ENCODE measurements at regions not wholly inside any gene's neighbourhood (a gene's known extent, or its start where the extent isn't known, plus 50 kb on each side); places are given as distances from the start of the nearest gene placed in this dataset.

DNA sequence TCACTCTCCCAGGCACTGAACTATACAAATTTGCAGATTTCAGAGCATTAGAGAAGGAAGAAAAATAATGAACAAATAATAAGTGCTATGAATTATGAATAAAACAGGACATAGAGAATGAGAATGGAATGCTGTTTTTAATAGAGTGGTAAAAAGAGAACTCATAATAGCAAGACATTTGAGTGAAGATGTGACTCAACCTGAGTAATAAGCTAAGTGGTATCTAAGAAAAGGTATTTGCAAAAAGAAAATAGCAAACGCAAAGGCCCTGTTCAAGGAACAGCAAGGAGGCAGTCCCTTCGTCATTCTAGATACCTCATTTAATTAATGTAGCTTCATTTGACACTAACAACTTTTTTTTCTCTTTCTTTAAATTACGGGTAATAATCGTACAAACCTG is 1910.0 kb upstream of the TENM3 start:
- no peak for ATAC-seq (ENCODE audit: insufficient read depth, low read depth)

DNA sequence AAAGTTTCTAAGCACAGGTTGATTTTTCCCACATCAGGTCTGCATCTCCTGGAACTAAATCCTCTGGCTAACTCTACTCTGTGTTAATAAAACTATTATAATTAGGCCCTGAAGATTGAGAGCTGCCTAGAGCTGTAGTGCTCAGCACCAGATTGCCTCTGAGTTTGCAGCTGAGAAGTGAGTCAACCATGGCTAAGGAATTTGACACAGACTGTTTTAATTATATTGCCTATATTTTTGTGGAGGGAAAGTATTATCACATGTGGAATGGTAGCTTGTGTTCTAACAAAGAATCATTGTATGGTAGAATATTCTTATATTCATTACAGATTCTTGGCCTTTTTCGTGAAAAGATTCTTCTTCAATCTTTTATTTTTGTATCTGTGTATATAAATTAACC is 1907.6 kb upstream of the TENM3 start:
- H4K20me1 ChIP-seq (ENCODE audit: insufficient read depth, low read length), result no peaks in the 10 kb centered on the region
- no peaks in the 10 kb centered on the region for H3K27me3 ChIP-seq (ENCODE audit: insufficient read depth, low read length, poor library complexity)
- H3K79me2 ChIP-seq (ENCODE audit: insufficient read depth, low read length), result no peaks in the 10 kb centered on the region
- H2AFZ ChIP-seq (ENCODE audit: low read depth, low read length), result no peak overlapping the region
- H3K4me3 ChIP-seq (ENCODE audit: low read depth in 1 of 2, low read length in 2 of 2), result no peak overlapping the region
- ATAC-seq (ENCODE audit: insufficient read depth, low read depth), result no peak
- H3K27ac ChIP-seq (ENCODE audit: low read length), result no peak overlapping the region
- no peak overlapping the region for H3K4me2 ChIP-seq (ENCODE audit: insufficient read depth, low read length)
- no peaks in the 10 kb centered on the region for H3K9me3 ChIP-seq (ENCODE audit: insufficient read depth, low read length, severe bottlenecking)
- TF ChIP-seq, protein P1, sequence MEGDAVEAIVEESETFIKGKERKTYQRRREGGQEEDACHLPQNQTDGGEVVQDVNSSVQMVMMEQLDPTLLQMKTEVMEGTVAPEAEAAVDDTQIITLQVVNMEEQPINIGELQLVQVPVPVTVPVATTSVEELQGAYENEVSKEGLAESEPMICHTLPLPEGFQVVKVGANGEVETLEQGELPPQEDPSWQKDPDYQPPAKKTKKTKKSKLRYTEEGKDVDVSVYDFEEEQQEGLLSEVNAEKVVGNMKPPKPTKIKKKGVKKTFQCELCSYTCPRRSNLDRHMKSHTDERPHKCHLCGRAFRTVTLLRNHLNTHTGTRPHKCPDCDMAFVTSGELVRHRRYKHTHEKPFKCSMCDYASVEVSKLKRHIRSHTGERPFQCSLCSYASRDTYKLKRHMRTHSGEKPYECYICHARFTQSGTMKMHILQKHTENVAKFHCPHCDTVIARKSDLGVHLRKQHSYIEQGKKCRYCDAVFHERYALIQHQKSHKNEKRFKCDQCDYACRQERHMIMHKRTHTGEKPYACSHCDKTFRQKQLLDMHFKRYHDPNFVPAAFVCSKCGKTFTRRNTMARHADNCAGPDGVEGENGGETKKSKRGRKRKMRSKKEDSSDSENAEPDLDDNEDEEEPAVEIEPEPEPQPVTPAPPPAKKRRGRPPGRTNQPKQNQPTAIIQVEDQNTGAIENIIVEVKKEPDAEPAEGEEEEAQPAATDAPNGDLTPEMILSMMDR (IDR thresholded peaks at IDR 0.05; ENCODE audit: borderline replicate concordance, extremely low read depth, low read length, poor library complexity, severe bottlenecking), result no peak
- no peak for TF ChIP-seq EZH2 (IDR thresholded peaks at IDR 0.05; ENCODE audit: borderline replicate concordance, low read depth, low read length, severe bottlenecking)
- no peaks in the 10 kb centered on the region for H3K4me1 ChIP-seq (ENCODE audit: insufficient read depth, low read length)
- DNase-seq, result no peak
- no peaks in the 10 kb centered on the region for H3K36me3 ChIP-seq (ENCODE audit: insufficient read depth, low read length)
- no peak overlapping the region for H3K9ac ChIP-seq (ENCODE audit: low read depth, low read length)

More for the DNA sequence above, 1910.0 kb upstream of the TENM3 start:
- Histone ChIP-seq H3K9ac (ENCODE audit: low read depth, low read length) (no peak overlapping the region), H4K20me1 (ENCODE audit: insufficient read depth, low read length) (no peaks in the 10 kb centered on the region), H3K4me3 (ENCODE audit: low read depth in 1 of 2, low read length in 2 of 2) (no peak overlapping the region), H3K4me1 (ENCODE audit: insufficient read depth, low read length) (no peaks in the 10 kb centered on the region), H3K9me3 (ENCODE audit: insufficient read depth, low read length, severe bottlenecking) (no peaks in the 10 kb centered on the region), H3K4me2 (ENCODE audit: insufficient read depth, low read length) (no peak overlapping the region), H3K27ac (ENCODE audit: low read length) (no peak overlapping the region), H3K36me3 (ENCODE audit: insufficient read depth, low read length) (no peaks in the 10 kb centered on the region), H2AFZ (ENCODE audit: low read depth, low read length) (no peak overlapping the region), H3K27me3 (ENCODE audit: insufficient read depth, low read length, poor library complexity) (no peaks in the 10 kb centered on the region), H3K79me2 (ENCODE audit: insufficient read depth, low read length) (no peaks in the 10 kb centered on the region)
- TF ChIP-seq, protein P1 (IDR thresholded peaks at IDR 0.05; ENCODE audit: borderline replicate concordance, extremely low read depth, low read length, poor library complexity, severe bottlenecking), result no peak
- TF ChIP-seq EZH2 (IDR thresholded peaks at IDR 0.05; ENCODE audit: borderline replicate concordance, low read depth, low read length, severe bottlenecking), result no peak
- DNase-seq, result no peak

DNA sequence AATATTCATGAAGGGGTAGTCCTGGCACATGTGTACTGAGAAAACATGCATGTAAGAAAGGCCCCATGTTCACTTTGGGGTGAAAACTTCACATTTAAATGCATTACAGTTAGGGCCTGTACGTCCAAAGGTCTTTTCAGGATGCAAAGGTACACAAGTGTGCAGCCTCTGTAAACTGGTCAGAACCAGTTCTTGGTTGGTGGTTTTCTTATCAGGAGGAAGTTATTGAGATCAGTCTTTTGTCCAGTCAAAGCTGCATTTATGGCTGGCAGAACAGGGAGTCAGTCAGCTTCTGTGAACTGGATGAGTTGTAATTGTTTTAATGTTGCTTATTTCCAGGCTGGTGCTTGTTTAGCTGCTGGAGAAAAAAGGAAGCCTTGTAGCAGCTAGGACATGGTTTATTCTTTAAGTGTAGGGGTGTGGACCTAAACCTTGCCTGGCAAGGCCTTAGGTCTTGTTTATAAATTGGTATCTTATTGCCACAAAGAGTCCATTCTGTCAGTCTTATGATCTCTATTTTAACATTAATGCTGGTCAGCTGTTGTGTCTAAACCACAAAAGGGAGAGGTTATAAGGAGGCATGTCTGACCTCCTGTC is 1906.6 kb upstream of the TENM3 start:
- TF ChIP-seq, protein P1 (IDR thresholded peaks at IDR 0.05; ENCODE audit: borderline replicate concordance, extremely low read depth, low read length, poor library complexity, severe bottlenecking), result no peak
- TF ChIP-seq EZH2 (IDR thresholded peaks at IDR 0.05; ENCODE audit: borderline replicate concordance, low read depth, low read length, severe bottlenecking), result no peak
- H3K4me2 ChIP-seq (ENCODE audit: insufficient read depth, low read length), result no peak overlapping the region
- DNase-seq (no peak), ATAC-seq (ENCODE audit: insufficient read depth, low read depth) (no peak)
- no peaks in the 10 kb centered on the region for H3K36me3 ChIP-seq (ENCODE audit: insufficient read depth, low read length)
- H3K27ac ChIP-seq (ENCODE audit: low read length), result no peak overlapping the region
- no peak overlapping the region for H3K9ac ChIP-seq (ENCODE audit: low read depth, low read length)
- no peak overlapping the region for H3K4me3 ChIP-seq (ENCODE audit: low read depth in 1 of 2, low read length in 2 of 2)
- H3K9me3 ChIP-seq (ENCODE audit: insufficient read depth, low read length, severe bottlenecking), result no peaks in the 10 kb centered on the region
- no peaks in the 10 kb centered on the region for H4K20me1 ChIP-seq (ENCODE audit: insufficient read depth, low read length)
- no peak overlapping the region for H2AFZ ChIP-seq (ENCODE audit: low read depth, low read length)
- H3K79me2 ChIP-seq (ENCODE audit: insufficient read depth, low read length), result no peaks in the 10 kb centered on the region
- no peaks in the 10 kb centered on the region for H3K4me1 ChIP-seq (ENCODE audit: insufficient read depth, low read length)
- H3K27me3 ChIP-seq (ENCODE audit: insufficient read depth, low read length, poor library complexity), result no peaks in the 10 kb centered on the region
